ENCODE measurements at regions not wholly inside any gene's neighbourhood (a gene's known extent, or its start where the extent isn't known, plus 50 kb on each side); places are given as distances from the start of the nearest gene placed in this dataset.
"Not testable (repeated sequence)": the region's sequence is repeated elsewhere in the genome, so short reads cannot be mapped to it uniquely, and the experiment has no call there.

DNA sequence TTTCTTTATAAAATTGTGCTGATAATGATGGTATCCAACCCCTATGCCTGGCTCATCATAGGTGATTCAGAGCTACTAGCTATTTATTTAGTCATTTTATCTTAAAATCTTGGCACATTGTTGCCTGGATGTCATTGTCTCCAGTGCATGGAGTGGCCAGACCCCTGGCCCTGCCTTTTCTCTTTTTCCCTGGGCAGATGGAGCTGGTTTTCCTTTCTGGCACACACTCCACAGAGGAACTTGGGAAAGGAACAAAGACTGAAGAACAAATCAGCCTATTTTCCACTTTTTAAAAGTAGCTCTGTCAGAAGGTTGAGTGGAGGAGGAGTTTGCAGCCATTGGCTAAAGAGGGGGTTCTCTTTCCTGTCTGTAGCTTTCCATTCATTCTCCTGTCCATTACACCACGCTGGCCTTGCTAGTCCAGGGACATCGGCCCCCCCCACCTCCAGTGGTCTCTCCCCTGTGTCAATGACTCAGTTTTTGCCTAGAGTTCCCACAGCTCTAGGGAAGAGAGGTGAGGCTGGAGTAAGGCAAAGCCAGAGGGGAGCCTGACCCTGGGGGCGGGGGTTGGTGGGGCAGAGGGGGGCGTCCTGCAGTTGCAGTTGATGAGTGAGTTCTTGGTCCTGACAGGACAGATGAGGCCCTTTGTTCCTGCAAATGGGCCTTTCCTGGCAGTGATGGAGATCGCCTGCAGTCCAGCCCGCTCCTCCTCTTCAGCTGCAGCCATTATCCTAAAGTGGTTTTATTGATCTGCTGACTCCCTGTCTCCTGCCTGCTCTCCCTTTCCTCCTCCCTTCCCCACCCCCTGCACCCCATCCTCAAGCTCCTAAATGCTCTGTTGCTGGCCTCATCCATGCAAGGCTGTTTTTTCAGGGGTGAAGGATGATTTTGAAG lies 774.5 kb downstream of the DHX35 start:
- no peak for DNase-seq (ENCODE audit: low read depth in 2 of 2, low spot score in 1 of 2)

DNA sequence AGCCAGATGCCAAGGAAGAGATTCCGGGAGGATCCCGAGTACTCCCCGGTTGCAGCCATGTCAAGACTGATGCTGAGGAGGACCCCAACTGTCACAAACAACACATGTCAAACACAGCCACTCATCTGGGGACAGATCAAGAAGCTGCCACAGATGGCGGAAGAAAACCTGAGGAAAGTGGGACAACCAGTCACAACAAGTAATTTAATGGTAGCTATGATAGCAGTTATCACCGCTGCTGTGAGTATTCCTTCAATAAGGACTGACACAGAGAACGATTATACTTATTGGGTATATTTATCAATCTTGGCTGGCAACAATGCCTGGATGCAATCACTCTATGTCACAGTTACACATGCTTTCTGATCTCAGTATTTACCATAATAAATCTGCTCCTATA lies 763.4 kb downstream of the DHX35 start:
- DNase-seq (ENCODE audit: low read depth in 2 of 2, low spot score in 1 of 2): not testable (repeated sequence)

- no peak for DNase-seq (ENCODE audit: low read depth in 2 of 2, low spot score in 1 of 2)
Measured at GRCh38 chr20:39719293-39719692, 757.1 kb downstream of the DHX35 start.

DNA sequence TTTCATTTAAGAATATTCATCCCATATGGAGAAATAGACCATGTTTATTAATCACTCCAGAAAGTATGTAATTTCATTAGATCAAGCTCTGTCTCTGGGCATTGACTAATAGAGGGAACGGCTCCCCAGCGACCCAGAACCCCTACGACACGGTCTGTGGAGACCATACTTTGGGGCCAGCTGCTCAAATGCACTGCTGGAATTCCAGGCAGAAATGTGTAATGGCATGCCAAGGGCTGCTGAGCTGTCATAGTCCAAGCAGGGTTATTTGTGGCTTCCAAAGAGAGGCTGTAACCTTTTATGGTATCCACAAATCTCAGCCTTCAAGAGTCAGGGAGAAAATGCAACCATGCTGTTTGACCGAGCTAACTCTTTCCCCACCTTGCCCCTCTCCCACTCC lies 755.8 kb downstream of the DHX35 start:
- DNase-seq (ENCODE audit: low read depth in 2 of 2, low spot score in 1 of 2): no peak

DNA sequence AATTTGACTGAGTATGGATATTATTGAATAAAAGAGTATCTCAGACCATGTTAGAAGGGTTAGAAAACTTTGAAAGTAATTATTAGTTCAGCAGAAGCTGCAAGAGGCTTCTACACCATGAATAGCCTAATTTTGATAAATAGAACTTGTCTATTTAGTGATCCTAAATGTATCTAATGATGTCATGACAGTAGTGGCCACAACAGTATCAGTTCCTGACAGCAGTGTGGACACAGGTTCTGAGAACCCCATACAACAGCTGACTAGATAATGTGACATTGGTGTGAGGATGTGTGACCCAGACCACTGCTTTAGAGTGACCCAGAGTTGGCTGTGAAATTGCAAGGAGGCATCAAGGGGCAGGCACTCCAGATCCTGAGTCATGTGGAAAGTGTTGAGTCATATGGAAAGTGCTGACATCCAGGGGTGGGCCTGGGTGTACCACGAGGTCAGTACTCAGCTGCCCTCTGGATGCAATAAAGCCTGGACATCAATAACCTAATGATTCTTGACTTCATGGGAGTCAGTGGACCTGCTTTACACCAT lies 754.7 kb downstream of the DHX35 start:
- no peak for DNase-seq (ENCODE audit: low read depth in 2 of 2, low spot score in 1 of 2)

DNA sequence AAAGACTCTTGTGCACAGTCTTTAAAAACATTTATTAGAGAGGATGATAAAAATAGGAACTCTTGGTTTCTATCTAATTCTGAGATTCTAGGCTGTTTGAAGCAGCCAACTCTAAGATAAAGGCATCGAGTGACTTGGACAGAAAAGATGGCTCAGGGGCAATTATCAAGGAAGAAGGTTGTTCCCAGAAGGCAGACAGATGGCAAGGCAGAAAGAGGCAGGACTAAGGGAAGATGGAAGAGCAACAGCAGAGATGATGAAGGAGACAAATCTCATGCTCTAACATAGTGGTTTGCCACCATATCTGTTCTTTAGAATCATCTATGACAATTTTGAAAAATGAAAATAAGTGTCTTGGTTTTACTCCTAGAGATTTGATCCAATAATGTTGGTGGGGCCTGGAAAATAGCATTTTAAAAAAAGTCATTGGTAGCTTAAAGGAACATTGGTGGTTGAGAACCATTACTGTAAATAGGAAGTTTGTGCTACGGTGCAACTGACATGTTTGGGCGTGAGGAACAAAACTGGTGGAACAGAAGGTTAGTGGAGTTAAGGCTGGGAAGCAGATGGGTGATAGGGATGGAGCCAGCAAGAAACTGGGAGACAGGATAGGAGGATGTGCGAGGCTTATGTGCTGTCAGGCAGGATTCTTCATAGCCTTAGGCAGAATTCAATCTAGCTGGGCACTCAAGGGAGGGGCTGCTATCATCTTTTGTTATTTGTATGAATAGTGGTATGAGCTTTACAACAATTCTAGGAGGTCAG lies 751.1 kb downstream of the DHX35 start:
- DNase-seq (ENCODE audit: low read depth in 2 of 2, low spot score in 1 of 2): no peak

DNA sequence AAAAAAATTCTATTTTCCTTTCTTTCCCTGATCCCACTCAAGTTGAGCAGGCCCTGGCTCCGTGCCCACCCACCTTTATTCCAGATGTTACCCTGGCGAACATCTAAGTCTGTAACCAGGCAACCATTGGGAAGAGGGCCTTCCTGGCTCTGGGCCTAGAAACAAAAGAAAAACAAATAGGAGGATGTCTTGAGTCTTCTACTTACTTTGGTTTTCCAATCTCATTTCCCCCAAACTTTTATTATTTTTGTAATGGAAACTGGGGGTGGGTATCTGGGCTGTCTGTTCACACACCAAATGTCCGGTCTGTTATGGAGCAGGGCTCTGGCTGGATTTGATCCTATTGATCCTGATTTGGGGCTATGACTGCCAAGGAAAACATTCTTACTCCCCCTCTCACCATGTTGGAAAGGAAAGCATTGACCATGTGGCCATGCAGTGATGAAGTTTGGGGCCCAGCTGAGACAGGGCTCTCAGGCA lies 744.1 kb downstream of the DHX35 start:
- no peak for DNase-seq (ENCODE audit: low read depth in 2 of 2, low spot score in 1 of 2)

DNA sequence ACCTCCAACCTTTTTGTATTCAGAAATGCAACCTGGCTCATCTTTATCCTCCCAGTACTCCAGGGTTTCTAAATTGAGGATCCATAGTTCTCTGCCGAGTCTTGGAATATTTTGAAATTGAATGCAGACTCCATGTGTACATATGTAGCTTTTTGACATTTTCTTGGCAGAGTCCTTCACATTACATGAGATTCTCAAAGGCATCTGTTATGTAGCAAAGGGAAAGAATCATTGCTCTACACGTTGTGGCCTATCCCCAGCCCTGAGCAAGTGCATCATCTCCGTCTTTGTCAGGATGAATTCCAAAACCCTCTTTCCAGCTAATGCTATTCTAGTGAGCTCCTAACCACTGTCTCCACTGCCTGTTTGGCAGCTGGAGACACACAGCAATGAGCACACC lies 742.9 kb downstream of the DHX35 start:
- DNase-seq (ENCODE audit: low read depth in 2 of 2, low spot score in 1 of 2): no peak

GRCh38 chr20:39703357-39703756 lies 741.2 kb downstream of the DHX35 start:
- DNase-seq (ENCODE audit: low read depth in 2 of 2, low spot score in 1 of 2): not testable (repeated sequence)

DNA sequence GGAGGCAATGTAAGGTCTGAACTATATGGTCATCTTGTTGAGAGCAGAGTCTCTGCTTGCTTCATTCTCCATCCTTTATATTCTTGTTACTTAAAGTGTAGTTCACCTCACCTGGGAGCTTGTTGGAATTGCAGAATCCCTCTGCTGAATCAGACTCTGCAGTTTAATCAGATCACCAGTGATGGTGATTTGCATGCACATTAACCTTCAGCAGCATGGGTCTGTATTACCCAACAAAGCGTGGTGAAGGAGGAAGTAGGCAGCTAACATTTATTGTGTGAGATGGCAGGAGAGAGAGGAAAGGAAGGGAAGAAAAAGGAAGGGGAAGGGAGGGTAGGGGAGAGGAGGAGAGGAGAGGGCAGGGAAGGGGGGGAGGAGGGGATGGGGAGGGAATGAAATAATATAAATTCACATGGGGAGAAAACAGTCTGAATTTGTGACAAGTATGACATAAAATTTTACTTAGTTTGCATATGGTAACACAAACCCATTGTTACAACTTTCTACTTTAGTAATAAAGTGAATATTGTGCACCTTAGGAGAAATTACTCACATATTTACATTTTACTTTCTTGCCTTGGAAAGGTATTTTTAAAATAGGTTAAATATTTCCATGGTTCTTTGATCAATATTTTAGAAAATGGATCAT lies 740.7 kb downstream of the DHX35 start:
- no peak for DNase-seq (ENCODE audit: low read depth in 2 of 2, low spot score in 1 of 2)

DNA sequence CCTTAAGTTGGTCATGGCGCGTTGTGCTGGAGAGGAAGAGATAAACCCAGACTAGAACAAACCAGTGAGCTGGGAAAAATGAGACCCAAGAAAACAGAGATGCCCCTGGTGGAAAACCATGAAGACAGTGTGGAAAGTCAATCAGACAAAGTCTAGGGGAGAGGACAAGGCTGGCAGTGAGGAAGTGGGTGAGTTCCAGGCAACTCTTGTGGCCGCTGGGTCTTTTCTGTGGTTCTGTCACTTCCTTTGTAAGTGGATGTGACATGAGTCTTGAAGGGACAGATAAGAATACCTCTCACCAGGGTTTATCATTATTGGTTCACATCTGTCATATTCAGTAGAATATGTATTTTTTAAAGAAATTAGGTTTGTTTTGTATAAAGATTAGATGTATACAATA lies 738.4 kb downstream of the DHX35 start:
- no peak for DNase-seq (ENCODE audit: low read depth in 2 of 2, low spot score in 1 of 2)

- DNase-seq (ENCODE audit: low read depth in 2 of 2, low spot score in 1 of 2): no peak
Measured at GRCh38 chr20:39699166-39699725, 737.1 kb downstream of the DHX35 start.

- no peak for DNase-seq (ENCODE audit: low read depth in 2 of 2, low spot score in 1 of 2)
Measured at GRCh38 chr20:39698752-39699151, 736.6 kb downstream of the DHX35 start.

DNA sequence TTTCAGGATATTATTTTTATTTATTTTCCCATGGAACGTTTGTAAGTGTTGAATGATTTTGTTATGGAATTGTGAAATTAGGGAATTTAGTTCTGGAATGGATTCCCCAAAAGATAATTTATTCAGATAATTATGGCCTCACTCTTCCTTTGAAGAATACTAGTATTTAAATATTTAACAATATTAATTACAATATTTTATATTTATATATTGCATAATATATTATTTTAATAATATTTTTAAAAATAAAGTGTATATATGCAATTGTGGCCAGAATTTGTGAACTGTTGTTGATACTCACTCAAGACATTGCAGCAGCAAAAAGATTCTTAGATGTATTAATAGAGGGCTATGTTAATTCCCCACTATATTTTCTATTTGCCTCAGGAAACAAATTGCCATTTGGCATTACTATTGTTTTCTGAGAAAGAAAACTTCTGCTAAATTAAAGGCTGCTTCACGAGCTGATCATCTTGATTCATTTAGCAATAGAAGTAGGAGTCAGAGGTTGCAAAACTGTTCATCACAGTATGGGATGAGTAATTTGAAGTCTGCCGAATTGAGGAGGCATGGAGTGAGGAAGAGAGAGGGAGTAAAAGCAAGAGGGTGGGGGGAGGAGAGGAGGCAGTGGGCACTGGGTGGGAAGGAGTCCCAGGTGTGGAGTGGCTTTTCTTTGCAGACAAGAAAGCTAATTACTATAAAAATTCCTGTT lies 729.2 kb downstream of the DHX35 start:
- no peak for DNase-seq (ENCODE audit: low read depth in 2 of 2, low spot score in 1 of 2)

GRCh38 chr20:39676857-39677391 lies 714.8 kb downstream of the DHX35 start:
- no peak for DNase-seq (ENCODE audit: low read depth in 2 of 2, low spot score in 1 of 2)

DNA sequence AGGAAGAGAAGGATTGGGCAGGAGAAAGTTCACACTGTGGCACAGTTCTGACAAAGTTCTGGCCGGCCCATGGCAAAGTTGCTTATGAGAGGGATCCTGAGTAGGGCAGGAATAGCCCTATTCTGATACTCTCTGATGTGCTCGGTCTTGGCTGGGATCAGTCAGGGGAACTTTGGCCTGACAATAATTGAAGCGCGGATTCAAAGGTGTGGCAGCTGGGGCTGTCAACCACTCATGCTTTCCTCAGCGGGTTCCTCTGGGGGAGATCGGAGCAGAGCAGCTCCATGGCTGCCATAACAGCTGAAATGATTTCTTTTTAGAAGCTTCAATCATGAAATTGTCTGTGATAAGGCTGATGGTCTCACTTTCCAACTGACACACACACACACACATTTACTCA lies 714.1 kb downstream of the DHX35 start:
- DNase-seq (ENCODE audit: low read depth in 2 of 2, low spot score in 1 of 2): no peak

- DNase-seq (ENCODE audit: low read depth in 2 of 2, low spot score in 1 of 2): no peak
Measured at GRCh38 chr20:39674842-39675241, 712.7 kb downstream of the DHX35 start.

DNA sequence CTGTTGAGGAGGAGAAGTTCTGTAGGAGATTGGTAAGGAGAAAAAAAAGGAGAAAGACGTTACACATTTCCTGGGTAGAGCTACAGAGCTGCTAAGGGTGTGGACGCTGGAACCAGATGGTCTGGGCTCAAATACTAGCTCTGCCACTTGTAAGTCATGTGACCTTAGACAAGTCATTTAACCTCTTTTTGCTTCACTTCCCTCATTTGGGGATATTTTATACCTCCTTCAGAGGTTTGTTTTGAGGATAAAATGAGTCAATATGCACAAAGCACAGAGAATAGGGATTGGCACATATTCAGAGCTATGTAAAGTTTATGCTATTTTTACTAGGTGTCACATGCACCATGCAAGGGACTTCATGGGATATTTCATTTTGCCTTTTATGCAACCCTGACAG lies 708.8 kb downstream of the DHX35 start:
- DNase-seq (ENCODE audit: low read depth in 2 of 2, low spot score in 1 of 2): no peak

GRCh38 chr20:39669659-39670058 lies 707.5 kb downstream of the DHX35 start:
- no peak for DNase-seq (ENCODE audit: low read depth in 2 of 2, low spot score in 1 of 2)

- DNase-seq (ENCODE audit: low read depth in 2 of 2, low spot score in 1 of 2): no peak
Measured at GRCh38 chr20:39668038-39668437, 705.9 kb downstream of the DHX35 start.

Measured in stimulated activated CD8-positive, alpha-beta memory T cell treated with anti-CD3 and anti-CD28 coated beads, Interleukin-4, amount 100 ng/mL, for 1 hour (primary cell).